ENCODE measurements at regions not wholly inside any gene's neighbourhood (a gene's known extent, or its start where the extent isn't known, plus 50 kb on each side); places are given as distances from the start of the nearest gene placed in this dataset.

DNA sequence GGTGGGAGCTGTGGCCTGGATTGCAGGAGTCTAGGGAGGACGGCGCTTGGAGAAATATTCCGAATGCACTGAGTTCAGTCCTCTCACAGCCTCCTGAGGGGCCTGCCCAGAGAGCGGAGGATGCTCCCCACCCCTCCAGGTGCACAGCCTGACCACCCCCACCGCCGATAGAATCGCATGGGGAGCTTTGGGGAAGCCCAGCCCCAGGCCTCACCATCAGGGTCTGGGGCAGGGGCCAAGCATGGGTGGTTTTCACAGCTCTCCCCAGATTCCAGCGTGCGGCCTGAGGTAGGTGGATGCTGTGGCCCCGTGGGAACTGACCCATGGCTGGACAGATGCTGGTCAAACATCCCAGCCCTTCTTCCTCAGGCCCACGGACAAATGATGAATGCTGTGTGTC lies 79.9 kb upstream of the OLFM1 start:
- TF ChIP-seq EZH2 (IDR thresholded peaks at IDR 0.05; ENCODE audit: low read length, unreplicated experiment): no peak
- TF ChIP-seq, protein P1, sequence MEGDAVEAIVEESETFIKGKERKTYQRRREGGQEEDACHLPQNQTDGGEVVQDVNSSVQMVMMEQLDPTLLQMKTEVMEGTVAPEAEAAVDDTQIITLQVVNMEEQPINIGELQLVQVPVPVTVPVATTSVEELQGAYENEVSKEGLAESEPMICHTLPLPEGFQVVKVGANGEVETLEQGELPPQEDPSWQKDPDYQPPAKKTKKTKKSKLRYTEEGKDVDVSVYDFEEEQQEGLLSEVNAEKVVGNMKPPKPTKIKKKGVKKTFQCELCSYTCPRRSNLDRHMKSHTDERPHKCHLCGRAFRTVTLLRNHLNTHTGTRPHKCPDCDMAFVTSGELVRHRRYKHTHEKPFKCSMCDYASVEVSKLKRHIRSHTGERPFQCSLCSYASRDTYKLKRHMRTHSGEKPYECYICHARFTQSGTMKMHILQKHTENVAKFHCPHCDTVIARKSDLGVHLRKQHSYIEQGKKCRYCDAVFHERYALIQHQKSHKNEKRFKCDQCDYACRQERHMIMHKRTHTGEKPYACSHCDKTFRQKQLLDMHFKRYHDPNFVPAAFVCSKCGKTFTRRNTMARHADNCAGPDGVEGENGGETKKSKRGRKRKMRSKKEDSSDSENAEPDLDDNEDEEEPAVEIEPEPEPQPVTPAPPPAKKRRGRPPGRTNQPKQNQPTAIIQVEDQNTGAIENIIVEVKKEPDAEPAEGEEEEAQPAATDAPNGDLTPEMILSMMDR (conservative IDR thresholded peaks at IDR 0.05; ENCODE audit: low read depth, low read length): no peak
- TF ChIP-seq EZH2phosphoT487 (IDR thresholded peaks at IDR 0.05; ENCODE audit: borderline replicate concordance, low read length): no peak

All from PC-3 (cell line).